ENCODE measurements at regions not wholly inside any gene's neighbourhood (a gene's known extent, or its start where the extent isn't known, plus 50 kb on each side); places are given as distances from the start of the nearest gene placed in this dataset.

GRCh38 chr16:13291591-13292333, 390.4 kb downstream of the SHISA9 start:
- Histone ChIP-seq H4K20me1 (ENCODE audit: insufficient read depth, poor library complexity, severe bottlenecking) (no peaks in the 10 kb centered on the region), H3K79me2 (no peaks in the 10 kb centered on the region), H3K36me3 (replicated peaks; ENCODE audit: insufficient read depth, low read depth) (no peaks in the 10 kb centered on the region), H3K4me1 (ENCODE audit: insufficient read depth) (no peaks in the 10 kb centered on the region), H3K9me3 (ENCODE audit: low read depth) (no peaks in the 10 kb centered on the region), H2AFZ (no peak overlapping the region), H3K9me2 (replicated peaks; ENCODE audit: insufficient read depth) (no peaks in the 10 kb centered on the region), H3K4me3 (no peak overlapping the region), H3K27me3 (no peaks in the 10 kb centered on the region), H3K27ac (no peak overlapping the region), H3K4me2 (no peak overlapping the region)
- WGBS (ENCODE audit: low lambda C conversion rate, missing lambda C conversion rate) = 74% methylated on average over 4 of the region's 4 CpGs
- peak; percentile 23 for DNase-seq (ENCODE audit: low spot score)
- no peak for TF ChIP-seq EZH2 (IDR thresholded peaks at IDR 0.05; ENCODE audit: borderline replicate concordance)
- TF ChIP-seq, protein P1, sequence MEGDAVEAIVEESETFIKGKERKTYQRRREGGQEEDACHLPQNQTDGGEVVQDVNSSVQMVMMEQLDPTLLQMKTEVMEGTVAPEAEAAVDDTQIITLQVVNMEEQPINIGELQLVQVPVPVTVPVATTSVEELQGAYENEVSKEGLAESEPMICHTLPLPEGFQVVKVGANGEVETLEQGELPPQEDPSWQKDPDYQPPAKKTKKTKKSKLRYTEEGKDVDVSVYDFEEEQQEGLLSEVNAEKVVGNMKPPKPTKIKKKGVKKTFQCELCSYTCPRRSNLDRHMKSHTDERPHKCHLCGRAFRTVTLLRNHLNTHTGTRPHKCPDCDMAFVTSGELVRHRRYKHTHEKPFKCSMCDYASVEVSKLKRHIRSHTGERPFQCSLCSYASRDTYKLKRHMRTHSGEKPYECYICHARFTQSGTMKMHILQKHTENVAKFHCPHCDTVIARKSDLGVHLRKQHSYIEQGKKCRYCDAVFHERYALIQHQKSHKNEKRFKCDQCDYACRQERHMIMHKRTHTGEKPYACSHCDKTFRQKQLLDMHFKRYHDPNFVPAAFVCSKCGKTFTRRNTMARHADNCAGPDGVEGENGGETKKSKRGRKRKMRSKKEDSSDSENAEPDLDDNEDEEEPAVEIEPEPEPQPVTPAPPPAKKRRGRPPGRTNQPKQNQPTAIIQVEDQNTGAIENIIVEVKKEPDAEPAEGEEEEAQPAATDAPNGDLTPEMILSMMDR (IDR thresholded peaks at IDR 0.05; ENCODE audit: poor library complexity) = no peak
- TF ChIP-seq EZH2phosphoT487 (IDR thresholded peaks at IDR 0.05; ENCODE audit: low read depth, severe bottlenecking, unreplicated experiment) = no peak

- H3K27ac ChIP-seq = no peak overlapping the region
- no peak overlapping the region for H2AFZ ChIP-seq
- TF ChIP-seq, protein P1 (IDR thresholded peaks at IDR 0.05; ENCODE audit: poor library complexity) = no peak
- no peak for TF ChIP-seq EZH2 (IDR thresholded peaks at IDR 0.05; ENCODE audit: borderline replicate concordance)
- no peak for TF ChIP-seq EZH2phosphoT487 (IDR thresholded peaks at IDR 0.05; ENCODE audit: low read depth, severe bottlenecking, unreplicated experiment)
- no peaks in the 10 kb centered on the region for H3K9me3 ChIP-seq (ENCODE audit: low read depth)
- H3K4me3 ChIP-seq = no peak overlapping the region
- WGBS (ENCODE audit: low lambda C conversion rate, missing lambda C conversion rate) = 91% methylated on average over 4 of the region's 4 CpGs
- no peaks in the 10 kb centered on the region for H3K27me3 ChIP-seq
- no peaks in the 10 kb centered on the region for H3K36me3 ChIP-seq (replicated peaks; ENCODE audit: insufficient read depth, low read depth)
- H3K79me2 ChIP-seq = no peaks in the 10 kb centered on the region
- H3K4me2 ChIP-seq = no peak overlapping the region
- H4K20me1 ChIP-seq (ENCODE audit: insufficient read depth, poor library complexity, severe bottlenecking) = no peaks in the 10 kb centered on the region
- H3K4me1 ChIP-seq (ENCODE audit: insufficient read depth) = no peaks in the 10 kb centered on the region
- H3K9me2 ChIP-seq (replicated peaks; ENCODE audit: insufficient read depth) = no peaks in the 10 kb centered on the region
- no peak for DNase-seq (ENCODE audit: low spot score)
Measured at GRCh38 chr16:13296206-13296605, 394.8 kb downstream of the SHISA9 start.

DNA sequence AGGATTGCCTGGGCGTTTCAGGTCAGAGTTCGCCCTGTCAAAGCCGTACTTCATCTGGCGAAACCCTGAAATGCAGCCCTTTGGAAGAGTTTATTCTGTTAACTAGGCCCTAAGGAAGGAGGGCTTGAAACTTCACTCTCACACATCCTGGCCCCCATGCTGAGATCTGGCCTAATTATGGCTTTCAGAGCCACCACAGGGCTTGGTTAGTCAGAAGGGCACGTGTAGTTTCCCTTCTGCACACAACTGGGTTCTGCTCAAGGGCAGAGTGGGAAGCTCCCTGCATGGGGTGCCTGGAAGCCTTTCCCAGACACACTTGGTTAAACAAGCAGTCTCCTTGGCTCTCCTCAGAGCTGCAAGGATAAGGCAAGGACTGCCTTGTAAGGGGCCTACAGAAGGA, 397.3 kb downstream of the SHISA9 start:
- H3K9me2 ChIP-seq (replicated peaks; ENCODE audit: insufficient read depth) = no peaks in the 10 kb centered on the region
- no peak overlapping the region for H3K27ac ChIP-seq
- H2AFZ ChIP-seq = no peak overlapping the region
- DNase-seq (ENCODE audit: low spot score) = no peak
- WGBS (ENCODE audit: low lambda C conversion rate, missing lambda C conversion rate) = 63% methylated on average over 5 of the region's 5 CpGs
- H3K9me3 ChIP-seq (ENCODE audit: low read depth) = no peaks in the 10 kb centered on the region
- no peaks in the 10 kb centered on the region for H4K20me1 ChIP-seq (ENCODE audit: insufficient read depth, poor library complexity, severe bottlenecking)
- TF ChIP-seq EZH2phosphoT487 (IDR thresholded peaks at IDR 0.05; ENCODE audit: low read depth, severe bottlenecking, unreplicated experiment) (no peak), EZH2 (IDR thresholded peaks at IDR 0.05; ENCODE audit: borderline replicate concordance) (no peak)
- TF ChIP-seq, protein P1 (IDR thresholded peaks at IDR 0.05; ENCODE audit: poor library complexity) = no peak
- no peaks in the 10 kb centered on the region for H3K4me1 ChIP-seq (ENCODE audit: insufficient read depth)
- H3K79me2 ChIP-seq = no peaks in the 10 kb centered on the region
- no peak overlapping the region for H3K4me3 ChIP-seq
- H3K4me2 ChIP-seq = no peak overlapping the region
- no peaks in the 10 kb centered on the region for H3K36me3 ChIP-seq (replicated peaks; ENCODE audit: insufficient read depth, low read depth)
- no peaks in the 10 kb centered on the region for H3K27me3 ChIP-seq

Measured in hepatocyte (in vitro differentiated cells).